Hematopoietic multipotent progenitor cell treated with erythropoietin and hydrocortisone succinate and interleukin-3 and kit ligand, for 8 days (in vitro differentiated cells): ENCODE measurements at regions not wholly inside any gene's neighbourhood (a gene's known extent, or its start where the extent isn't known, plus 50 kb on each side); places are given as distances from the start of the nearest gene placed in this dataset.
"Not testable (repeated sequence)": the region's sequence is repeated elsewhere in the genome, so short reads cannot be mapped to it uniquely, and the experiment has no call there.

Experiments used
- DNase-seq: peaks from one replicate; pipeline ENCODE4 v3.0.0-alpha.2; 2015

- not testable (repeated sequence) for DNase-seq
Measured at GRCh38 chr7:46088486-46088885, 167.4 kb upstream of the IGFBP3 start.

- DNase-seq = no peak
Measured at GRCh38 chr7:46080595-46081159, 159.6 kb upstream of the IGFBP3 start.

GRCh38 chr7:46079421-46079820 is 158.3 kb upstream of the IGFBP3 start:
- DNase-seq = no peak

- no peak for DNase-seq
Measured at GRCh38 chr7:46076527-46076926, 155.5 kb upstream of the IGFBP3 start.

- no peak for DNase-seq
Measured at GRCh38 chr7:46072722-46073121, 151.7 kb upstream of the IGFBP3 start.

- no peak for DNase-seq
Measured at GRCh38 chr7:46071601-46072000, 150.5 kb upstream of the IGFBP3 start.

- no peak for DNase-seq
Measured at GRCh38 chr7:46071076-46071475, 150.0 kb upstream of the IGFBP3 start.

GRCh38 chr7:46068159-46068558 is 147.1 kb upstream of the IGFBP3 start:
- no peak for DNase-seq

GRCh38 chr7:46059308-46060020 is 138.4 kb upstream of the IGFBP3 start:
- no peak for DNase-seq

- DNase-seq = no peak
Measured at GRCh38 chr7:46058086-46058823, 137.2 kb upstream of the IGFBP3 start.

- no peak for DNase-seq
Measured at GRCh38 chr7:46054915-46055314, 133.8 kb upstream of the IGFBP3 start.

- DNase-seq = no peak
Measured at GRCh38 chr7:46054272-46054671, 133.2 kb upstream of the IGFBP3 start.

- DNase-seq = no peak
Measured at GRCh38 chr7:46047581-46047980, 126.5 kb upstream of the IGFBP3 start.

- not testable (repeated sequence) for DNase-seq
Measured at GRCh38 chr7:46043338-46043737, 122.3 kb upstream of the IGFBP3 start.

GRCh38 chr7:46039813-46040212 is 118.7 kb upstream of the IGFBP3 start:
- not testable (repeated sequence) for DNase-seq

GRCh38 chr7:46035166-46035565 is 114.1 kb upstream of the IGFBP3 start:
- DNase-seq = no peak

- DNase-seq = no peak
Measured at GRCh38 chr7:46034056-46034768, 113.1 kb upstream of the IGFBP3 start.

GRCh38 chr7:46033592-46033991 is 112.5 kb upstream of the IGFBP3 start:
- no peak for DNase-seq

GRCh38 chr7:46032942-46033341 is 111.9 kb upstream of the IGFBP3 start:
- DNase-seq = no peak

GRCh38 chr7:46032353-46032752 is 111.3 kb upstream of the IGFBP3 start:
- DNase-seq = no peak

GRCh38 chr7:46029111-46029704 is 108.1 kb upstream of the IGFBP3 start:
- DNase-seq = no peak

- no peak for DNase-seq
Measured at GRCh38 chr7:46028246-46028645, 107.2 kb upstream of the IGFBP3 start.

- DNase-seq = no peak
Measured at GRCh38 chr7:46026741-46027140, 105.7 kb upstream of the IGFBP3 start.
